H1 (cell line): ENCODE measurements at regions not wholly inside any gene's neighbourhood (a gene's known extent, or its start where the extent isn't known, plus 50 kb on each side); places are given as distances from the start of the nearest gene placed in this dataset.

ENCODE experiments used
- CTCF ChIA-PET: fragments of 300-600 bp; sonication (Branson Sonifier 250); formaldehyde crosslinking; loops from one replicate; lab custom pipeline; 2021; ENCODE audit not compliant: partially characterized antibody; lab: Charles Lee
- POLR2A ChIA-PET: fragments of 300-600 bp; sonication (Branson Sonifier 250); formaldehyde crosslinking; loops from one replicate; lab custom pipeline; 2021; ENCODE audit warnings: inconsistent platforms; ENCODE audit not compliant: partially characterized antibody; lab: Charles Lee
- DNase-seq, 2 experiments: peaks; one replicate each; pipeline versions ENCODE4 v3.0.0 to v3.0.0-alpha.2; 2010 to 2022; ENCODE audit warnings: low spot score in 2 of 2, low read depth in 1 of 2, mixed read lengths in 1 of 2
- FAIRE-seq: peaks from 2 replicates; lab custom pipeline; 2011; peaks lifted over from hg19 to GRCh38; lab: Jason Lieb, UNC
- H2AFZ ChIP-seq: 2 replicates; pipeline ENCODE4 v1.8.1; 2012; ENCODE audit warnings: low read length, inconsistent platforms
- H2AK5ac ChIP-seq: 2 replicates; pipeline ENCODE4 v1.6.1; 2013; ENCODE audit warnings: low read depth, low read length
- H2BK120ac ChIP-seq: replicated peaks from 2 replicates; pipeline ENCODE3; 2013; ENCODE audit warnings: low read depth, low read length, inconsistent platforms
- H2BK12ac ChIP-seq: 2 replicates; pipeline ENCODE4 v1.6.1; 2013; ENCODE audit warnings: low read depth, low read length
- H2BK15ac ChIP-seq: 2 replicates; pipeline ENCODE4 v1.6.1; 2013; ENCODE audit warnings: low read length
- H2BK20ac ChIP-seq: 2 replicates; pipeline ENCODE4 v1.6.1; 2013; ENCODE audit warnings: low read length
- H2BK5ac ChIP-seq: 2 replicates; pipeline ENCODE4 v1.6.1; 2013; ENCODE audit warnings: low read depth, low read length
- H3K14ac ChIP-seq: 2 replicates; pipeline ENCODE4 v1.6.1; 2013; ENCODE audit warnings: inconsistent platforms; ENCODE audit not compliant: insufficient read length
- H3K18ac ChIP-seq: 2 replicates; pipeline ENCODE4 v1.6.1; 2013; ENCODE audit warnings: low read length; ENCODE audit errors: extremely low read depth
- H3K23ac ChIP-seq: 2 replicates; pipeline ENCODE4 v1.6.1; 2013; ENCODE audit warnings: inconsistent platforms; ENCODE audit not compliant: insufficient read length
- H3K23me2 ChIP-seq: 2 replicates; pipeline ENCODE4 v1.6.1; 2013; ENCODE audit warnings: low read depth, low read length
- H3K27ac ChIP-seq: 2 replicates; pipeline ENCODE4 v1.6.1; 2011; ENCODE audit warnings: low read depth, low read length, inconsistent platforms
- H3K27me3 ChIP-seq, 4 experiments: replicated peaks in 1 of 4; 1 replicate in 1 of 4; 2 replicates in 3 of 4; pipeline versions ENCODE4 v1.6.1 to v1.8.1; 2011 to 2013; ENCODE audit warnings: low read length in 3 of 4, mild to moderate bottlenecking in 3 of 4, inconsistent platforms in 2 of 4, mixed read lengths in 2 of 4, moderate library complexity in 1 of 4; ENCODE audit not compliant: control insufficient read depth in 3 of 4, insufficient read depth in 3 of 4; ENCODE audit errors: extremely low read depth in 1 of 4
- H3K36me3 ChIP-seq, 4 experiments: 2 replicates each; pipeline versions ENCODE4 v1.6.1 to v1.8.1; 2011 to 2013; ENCODE audit warnings: mild to moderate bottlenecking in 4 of 4, low read length in 3 of 4, moderate library complexity in 2 of 4, control low read depth in 1 of 4, inconsistent platforms in 1 of 4; ENCODE audit not compliant: insufficient read depth in 4 of 4, control insufficient read depth in 2 of 4
- H3K4ac ChIP-seq: replicated peaks from 2 replicates; pipeline ENCODE3; 2013; ENCODE audit warnings: low read length, low read depth, mixed read lengths, inconsistent platforms; ENCODE audit not compliant: insufficient read length
- H3K4me1 ChIP-seq, 4 experiments: replicated peaks in 1 of 4; 1 replicate in 1 of 4; 2 replicates in 3 of 4; pipeline versions ENCODE4 v1.6.1 to v1.8.1; 2011 to 2013; ENCODE audit warnings: low read length in 3 of 4, inconsistent platforms in 2 of 4, mixed read lengths in 1 of 4; ENCODE audit not compliant: insufficient read depth in 4 of 4, control insufficient read depth in 3 of 4
- H3K4me2 ChIP-seq, 2 experiments: 2 replicates each; pipeline versions ENCODE4 v1.6.1 to v1.8.1; 2011 to 2013; ENCODE audit warnings: low read depth in 2 of 2, low read length in 2 of 2, control low read depth in 1 of 2, inconsistent platforms in 1 of 2, mild to moderate bottlenecking in 1 of 2; ENCODE audit not compliant: insufficient read depth in 1 of 2
- H3K4me3 ChIP-seq, 4 experiments: fragments of 200-600, 300-600 bp in 1 of 4; sonication (generic), shearing (Covaris generic), sonication (Bioruptor Twin) in 1 of 4; 2 replicates each; pipeline versions ENCODE4 v1.5.1 to v1.8.1; 2011 to 2016; ENCODE audit warnings: low read length in 4 of 4, low read depth in 3 of 4, control low read depth in 2 of 4, inconsistent platforms in 2 of 4, mild to moderate bottlenecking in 2 of 4, mixed read lengths in 1 of 4, moderate library complexity in 1 of 4; ENCODE audit not compliant: insufficient read depth in 2 of 4; ENCODE audit errors: extremely low read depth in 1 of 4
- H3K56ac ChIP-seq: replicated peaks from 2 replicates; pipeline ENCODE3; 2013; ENCODE audit warnings: low read depth, mild to moderate bottlenecking, mixed read lengths, low read length, inconsistent platforms; ENCODE audit not compliant: insufficient read length
- H3K79me1 ChIP-seq: 2 replicates; pipeline ENCODE4 v1.6.1; 2013; ENCODE audit warnings: low read depth, low read length, control low read depth
- H3K79me2 ChIP-seq, 2 experiments: 2 replicates each; pipeline versions ENCODE4 v1.6.1 to v1.8.1; 2012 to 2013; ENCODE audit warnings: low read length in 2 of 2, mild to moderate bottlenecking in 2 of 2, inconsistent platforms in 1 of 2; ENCODE audit not compliant: insufficient read depth in 2 of 2, control insufficient read depth in 1 of 2
- H3K9ac ChIP-seq, 4 experiments: replicated peaks in 1 of 4; 1 replicate in 1 of 4; 2 replicates in 3 of 4; pipeline versions ENCODE4 v1.6.1 to v1.8.1; 2011 to 2013; ENCODE audit warnings: low read depth in 3 of 4, low read length in 3 of 4, control low read depth in 2 of 4, mild to moderate bottlenecking in 2 of 4, moderate library complexity in 2 of 4, inconsistent platforms in 1 of 4; ENCODE audit errors: extremely low read depth in 1 of 4
- H3K9me3 ChIP-seq, 2 experiments: 2 replicates each; pipeline versions ENCODE4 v1.6.1 to v1.8.1; 2012 to 2013; ENCODE audit warnings: mild to moderate bottlenecking in 2 of 2, moderate library complexity in 2 of 2, control low read depth in 1 of 2, inconsistent platforms in 1 of 2, low read depth in 1 of 2, low read length in 1 of 2, mixed read lengths in 1 of 2; ENCODE audit not compliant: insufficient read depth in 2 of 2
- H4K20me1 ChIP-seq, 2 experiments: replicated peaks in 1 of 2; 2 replicates each; pipeline versions ENCODE3 to v1.8.1; 2011 to 2013; ENCODE audit warnings: inconsistent platforms in 2 of 2, low read length in 2 of 2, mild to moderate bottlenecking in 1 of 2; ENCODE audit not compliant: insufficient read depth in 2 of 2, control insufficient read depth in 1 of 2
- H4K5ac ChIP-seq: 2 replicates; pipeline ENCODE4 v1.6.1; 2013; ENCODE audit warnings: low read length, low read depth, mixed read lengths, inconsistent platforms; ENCODE audit not compliant: insufficient read length
- H4K8ac ChIP-seq: 2 replicates; pipeline ENCODE4 v1.8.0; 2013; ENCODE audit warnings: mild to moderate bottlenecking, moderate library complexity, low read length, inconsistent platforms; ENCODE audit not compliant: insufficient read depth; ENCODE audit errors: extremely low read depth
- H4K91ac ChIP-seq: replicated peaks from 2 replicates; pipeline ENCODE3; 2013; ENCODE audit warnings: low read length, mixed read lengths, inconsistent platforms; ENCODE audit not compliant: insufficient read length
- GABPA ChIP-seq: IDR thresholded peaks from 2 replicates; pipeline ENCODE4 v1.6.1; 2011; ENCODE audit warnings: mild to moderate bottlenecking, low read length, moderate library complexity, borderline replicate concordance; ENCODE audit not compliant: insufficient read depth
- KDM4A ChIP-seq: IDR thresholded peaks from one replicate; pipeline ENCODE4 v1.7.1; 2012; ENCODE audit warnings: low read depth, mild to moderate bottlenecking, moderate library complexity, low read length, inconsistent platforms; ENCODE audit not compliant: severe bottlenecking
- SAP30 ChIP-seq: fragments of 300-600 bp; sonication (generic); IDR thresholded peaks from 2 replicates; pipeline ENCODE4 v1.7.1; 2012; ENCODE audit warnings: low read length, moderate library complexity, mild to moderate bottlenecking, inconsistent platforms; ENCODE audit not compliant: insufficient read depth, insufficient replicate concordance
- SUZ12 ChIP-seq: fragments of 200-600 bp; sonication (generic); IDR thresholded peaks from 2 replicates; pipeline ENCODE4 v1.6.1; 2012; ENCODE audit warnings: mild to moderate bottlenecking, inconsistent platforms, low read length, moderate library complexity, mixed read lengths
- WGBS, 2 experiments: shearing (Covaris generic) in 1 of 2; methylation state at CpG; one replicate each; pipeline versions ENCODE4 v1.1.6 to v1.1.7; 2013 to 2015; ENCODE audit warnings: low lambda C conversion rate in 2 of 2, mixed read lengths in 2 of 2, inconsistent platforms in 1 of 2, low coverage in 1 of 2, missing lambda C conversion rate in 1 of 2; ENCODE audit not compliant: insufficient replicate concordance in 2 of 2, insufficient coverage in 1 of 2, insufficient read length in 1 of 2; ENCODE audit errors: extremely low coverage in 1 of 2, missing lambda C conversion rate in 1 of 2; 5-methylcytosine and 5-hydroxymethylcytosine counted together

GRCh38 chr2:186925514-186925913 is 76.5 kb upstream of the ZSWIM2 start:
- no peaks in the 10 kb centered on the region for H3K27me3 ChIP-seq
- H3K9ac ChIP-seq = no peak overlapping the region
- H2BK5ac ChIP-seq = no peak overlapping the region
- H3K9me3 ChIP-seq = no peaks in the 10 kb centered on the region
- H3K4me1 ChIP-seq = no peaks in the 10 kb centered on the region
- no peaks in the 10 kb centered on the region for H3K79me2 ChIP-seq
- no peak overlapping the region for H3K27ac ChIP-seq
- H3K18ac ChIP-seq = no peak overlapping the region
- H3K4me2 ChIP-seq = no peak overlapping the region
- no peak overlapping the region for H4K91ac ChIP-seq
- TF ChIP-seq SAP30 (no peak), SUZ12 (no peak), KDM4A (no peak), GABPA (no peak)
- FAIRE-seq (no peak), DNase-seq (no peak)
- no peaks in the 10 kb centered on the region for H3K23me2 ChIP-seq
- no peak overlapping the region for H2AFZ ChIP-seq
- H3K4ac ChIP-seq = no peak overlapping the region
- H2BK120ac ChIP-seq = no peak overlapping the region
- H3K56ac ChIP-seq = no peak overlapping the region
- whole genome bisulfite sequencing, 2 experiments = 42% methylated on average over 1 of the region's 1 CpG; no CpG with 5 or more reads in 1 of the 2 experiments
- no peaks in the 10 kb centered on the region for H4K20me1 ChIP-seq
- no peaks in the 10 kb centered on the region for H3K79me1 ChIP-seq
- no peak overlapping the region for H4K8ac ChIP-seq
- no peak overlapping the region for H3K4me3 ChIP-seq
- no peak overlapping the region for H3K23ac ChIP-seq
- no peak overlapping the region for H4K5ac ChIP-seq
- no peaks in the 10 kb centered on the region for H3K36me3 ChIP-seq
- CTCF ChIA-PET = interaction anchor here (0.6 to 0.7 kb wide), 2 partner anchors 13 to 45 kb away, joined by 3 read pairs; no protein-coding TSS in a partner anchor
- H2BK20ac ChIP-seq = no peak overlapping the region
- H2BK15ac ChIP-seq = no peak overlapping the region
- POLR2A ChIA-PET = interaction anchor here (0.6 kb wide), 1 partner anchor 548 kb away, joined by 3 read pairs; no protein-coding TSS in a partner anchor
- no peak overlapping the region for H3K14ac ChIP-seq
- H2BK12ac ChIP-seq = no peak overlapping the region
- no peak overlapping the region for H2AK5ac ChIP-seq
